HG03175 (cell line): ENCODE measurements at regions not wholly inside any gene's neighbourhood (a gene's known extent, or its start where the extent isn't known, plus 50 kb on each side); places are given as distances from the start of the nearest gene placed in this dataset.
"Not testable (repeated sequence)": the region's sequence is repeated elsewhere in the genome, so short reads cannot be mapped to it uniquely, and the experiment has no call there.

Experiments used
- ATAC-seq: cut with Tn5 transposase; IDR thresholded peaks from one replicate; pipeline ENCODE4 v1.9.1; 2021; ENCODE audit warnings: mild to moderate bottlenecking, moderate library complexity; ENCODE audit not compliant: unreplicated experiment

GRCh38 chr18:70641156-70641775, 352.4 kb downstream of the SOCS6 start:
- ATAC-seq, result no peak

GRCh38 chr18:70640336-70640887, 351.6 kb downstream of the SOCS6 start:
- no peak for ATAC-seq

GRCh38 chr18:70636991-70637390, 348.1 kb downstream of the SOCS6 start:
- no peak for ATAC-seq

DNA sequence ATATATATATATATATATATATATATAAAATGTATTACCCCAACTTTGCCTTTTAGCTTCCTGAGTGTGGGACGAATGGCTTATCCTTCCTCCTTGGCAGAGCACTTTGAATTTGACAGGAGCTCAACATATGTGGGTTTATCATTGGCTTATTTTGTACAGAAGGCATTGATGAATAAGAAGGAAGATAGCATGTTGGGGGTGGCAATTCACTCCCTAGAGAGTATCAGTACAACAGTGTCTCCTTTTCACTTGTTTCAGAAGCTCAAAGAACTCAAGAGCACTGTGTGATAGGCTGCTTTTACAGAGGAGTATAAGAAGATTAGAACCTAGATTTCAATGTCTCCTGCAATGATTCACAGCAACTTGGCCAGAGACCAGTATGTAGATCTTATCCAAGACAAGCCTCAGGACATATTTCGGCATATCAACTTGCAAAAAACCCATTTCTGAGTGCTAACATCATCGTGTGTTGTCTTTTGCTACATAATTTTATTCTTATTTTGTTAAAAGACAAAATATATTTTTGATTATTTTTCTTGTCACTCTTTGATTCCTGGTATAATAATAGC, 345.8 kb downstream of the SOCS6 start:
- no peak for ATAC-seq

DNA sequence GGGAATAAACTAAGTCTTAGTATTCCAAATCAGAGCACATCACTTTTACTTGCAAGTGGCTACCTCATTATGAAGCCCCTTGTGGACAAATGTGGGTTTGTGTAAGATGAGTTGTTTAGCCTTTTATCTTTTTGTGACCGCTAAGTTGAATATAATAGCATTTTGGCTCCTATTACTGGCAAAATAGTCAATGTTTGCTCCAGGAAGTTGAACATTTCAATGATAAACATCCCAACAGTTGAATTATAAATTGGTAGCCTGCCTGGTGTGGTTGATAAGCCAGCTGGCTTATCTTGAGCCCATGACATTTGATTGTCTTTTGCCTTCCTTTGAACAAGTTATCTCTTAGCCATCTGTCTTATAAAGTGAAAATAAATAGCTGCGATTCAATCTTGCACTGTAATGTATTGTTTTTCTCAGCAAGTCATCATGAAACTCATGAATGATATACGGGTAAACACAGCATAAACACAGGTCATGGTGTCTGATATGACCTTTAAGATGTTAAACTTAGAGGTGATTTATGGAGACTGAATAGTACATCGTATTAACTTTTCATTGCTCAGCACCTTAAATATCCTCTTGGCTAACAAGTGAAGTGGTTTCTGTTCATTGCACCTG, 338.4 kb downstream of the SOCS6 start:
- ATAC-seq, result no peak

- no peak for ATAC-seq
These were observed 334.0 kb downstream of the SOCS6 start for GRCh38 chr18:70622622-70623419.

DNA sequence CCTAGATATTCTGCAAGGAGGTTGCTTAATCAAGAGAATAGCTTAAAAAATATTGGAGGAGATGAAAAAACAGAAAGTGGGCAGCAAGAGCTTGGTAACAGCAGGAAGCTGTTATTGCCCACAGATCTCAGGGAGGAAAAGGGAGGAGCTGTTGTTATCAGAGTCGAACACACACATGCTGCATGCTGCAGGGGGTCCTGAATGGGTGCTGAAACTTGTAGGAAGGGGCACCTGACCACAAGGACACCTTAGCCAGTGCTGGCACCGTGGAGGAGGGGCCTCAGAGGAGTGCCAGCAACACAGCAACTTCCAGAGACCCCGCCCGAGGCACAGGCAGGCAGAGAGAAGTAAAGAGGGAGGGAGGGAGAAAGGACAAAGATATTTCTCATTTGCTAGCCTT, 332.9 kb downstream of the SOCS6 start:
- ATAC-seq, result no peak

DNA sequence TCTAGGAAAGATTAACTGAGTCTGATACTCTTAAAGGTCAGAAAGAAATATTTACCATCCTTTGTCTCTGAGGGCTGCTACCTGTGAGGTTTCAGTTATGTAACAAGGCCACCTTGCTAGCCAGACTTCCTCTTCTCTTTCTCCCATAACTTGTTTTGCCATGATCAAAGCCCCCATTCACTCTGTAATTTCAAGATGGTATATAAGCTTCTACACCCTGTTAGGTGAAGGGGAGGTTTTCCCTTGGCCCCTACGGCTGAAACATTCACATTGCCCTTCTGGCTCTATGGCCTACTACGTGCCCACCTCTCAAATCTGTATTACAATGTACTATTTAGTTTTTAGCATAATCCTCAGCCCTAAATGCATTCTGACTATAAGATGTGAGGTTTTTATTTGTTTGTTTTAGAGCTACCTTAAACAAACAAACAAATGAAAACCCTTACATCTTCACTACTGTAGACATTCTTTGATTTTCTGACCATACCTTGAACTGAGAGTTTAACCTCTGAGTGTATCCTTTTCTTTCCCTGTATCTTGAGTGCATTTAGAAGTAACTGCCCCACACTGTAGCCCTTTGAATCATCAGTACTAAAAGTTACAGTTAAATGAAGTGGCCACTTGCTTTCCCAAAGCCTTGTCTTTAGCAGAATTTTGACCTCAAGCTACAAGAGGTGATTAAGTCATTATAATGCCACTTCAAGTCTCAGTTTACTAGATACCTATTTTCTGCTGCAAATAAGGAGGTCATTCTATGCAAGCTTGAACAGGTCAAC, 332.2 kb downstream of the SOCS6 start:
- no peak for ATAC-seq

DNA sequence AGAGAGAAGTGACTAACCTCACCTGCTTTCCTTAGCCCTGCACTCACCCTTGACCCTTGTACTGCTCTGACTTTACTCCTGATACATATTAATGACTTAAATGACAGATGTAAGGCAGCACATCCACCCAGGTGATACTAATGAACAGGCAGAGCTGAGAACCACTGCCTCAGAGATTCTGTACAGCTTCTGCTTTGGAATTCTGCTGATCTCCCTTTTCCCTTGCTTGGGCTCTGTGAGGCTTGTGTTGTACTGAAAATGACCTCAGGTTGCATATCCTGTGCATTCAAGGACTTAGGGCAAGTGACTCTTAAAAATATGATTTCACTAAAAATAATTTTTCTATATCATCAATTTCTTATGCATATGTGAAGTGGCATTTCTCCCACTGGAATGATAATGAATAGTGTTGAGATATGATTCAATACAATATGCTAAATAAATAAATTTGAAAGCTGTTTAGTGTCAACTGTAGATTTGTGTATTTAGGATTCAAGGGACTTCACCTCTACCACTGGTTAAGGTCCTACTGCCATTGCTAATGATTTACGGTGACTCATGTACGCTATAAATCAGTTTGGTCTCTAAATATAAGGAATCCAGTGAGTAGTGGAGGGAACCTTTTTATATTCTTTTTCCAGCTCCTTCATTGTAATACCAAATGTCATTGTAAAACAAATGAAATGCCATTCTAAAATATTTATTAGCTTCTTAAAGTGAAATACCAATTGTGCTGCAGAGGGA, 328.3 kb downstream of the SOCS6 start:
- no peak for ATAC-seq

GRCh38 chr18:70600225-70600925, 311.5 kb downstream of the SOCS6 start:
- ATAC-seq, result no peak

GRCh38 chr18:70598406-70598805, 309.6 kb downstream of the SOCS6 start:
- ATAC-seq, result no peak

DNA sequence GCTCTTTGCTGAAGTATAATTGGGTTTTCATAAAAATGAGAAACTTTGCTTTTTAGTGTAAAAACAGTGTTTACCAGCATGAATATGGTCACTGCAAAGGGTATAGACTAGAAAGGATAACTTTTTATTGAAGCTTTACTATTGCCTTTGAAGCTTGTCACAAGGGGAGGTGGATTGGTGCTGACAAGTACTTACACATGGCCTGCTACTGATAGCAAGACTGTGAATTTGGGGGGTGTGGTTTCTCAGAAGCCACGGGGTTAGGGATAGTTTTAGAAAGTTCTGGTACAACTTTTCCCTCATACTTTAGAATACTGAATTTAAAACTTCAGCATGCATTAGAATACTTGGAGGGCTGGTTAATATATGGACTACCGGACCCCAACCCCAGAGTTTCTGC, 294.1 kb downstream of the SOCS6 start:
- no peak for ATAC-seq

- no peak for ATAC-seq
These were observed 289.6 kb downstream of the SOCS6 start for GRCh38 chr18:70578480-70578879.

- no peak for ATAC-seq
These were observed 288.2 kb downstream of the SOCS6 start for GRCh38 chr18:70577023-70577420.

DNA sequence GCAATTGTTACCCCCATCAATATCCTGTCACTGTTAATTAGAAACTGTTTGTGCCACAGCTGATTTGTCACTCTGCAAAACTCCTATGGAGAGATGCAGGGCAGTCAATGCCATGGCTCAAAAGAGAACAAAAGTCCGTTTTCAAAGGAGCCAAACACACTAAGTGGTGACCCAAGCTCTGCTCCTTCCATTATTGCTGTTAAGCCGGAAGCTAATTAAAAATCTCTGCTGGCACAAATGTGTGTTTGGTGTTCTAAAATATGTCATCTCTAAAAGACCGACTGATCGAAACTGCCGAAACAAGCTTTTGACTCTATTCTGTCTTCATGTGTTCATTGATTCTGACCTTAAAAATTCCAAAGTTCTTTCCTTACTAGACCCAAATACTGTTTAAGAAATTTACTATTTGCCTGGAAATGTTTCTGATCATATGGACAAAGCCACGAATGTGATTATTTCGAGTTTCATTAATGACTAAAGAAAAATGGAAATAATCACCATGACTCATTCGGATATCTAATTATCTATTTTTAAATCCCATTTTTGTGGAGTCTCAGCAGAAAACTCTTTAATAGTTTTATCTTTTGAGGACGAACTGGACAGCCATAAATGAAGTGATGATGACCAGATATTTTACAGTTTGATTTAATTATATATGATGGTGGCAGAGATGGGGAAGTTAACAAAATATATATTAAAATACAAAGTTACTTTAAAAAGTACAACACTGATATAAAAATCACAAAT, 287.6 kb downstream of the SOCS6 start:
- no peak for ATAC-seq

DNA sequence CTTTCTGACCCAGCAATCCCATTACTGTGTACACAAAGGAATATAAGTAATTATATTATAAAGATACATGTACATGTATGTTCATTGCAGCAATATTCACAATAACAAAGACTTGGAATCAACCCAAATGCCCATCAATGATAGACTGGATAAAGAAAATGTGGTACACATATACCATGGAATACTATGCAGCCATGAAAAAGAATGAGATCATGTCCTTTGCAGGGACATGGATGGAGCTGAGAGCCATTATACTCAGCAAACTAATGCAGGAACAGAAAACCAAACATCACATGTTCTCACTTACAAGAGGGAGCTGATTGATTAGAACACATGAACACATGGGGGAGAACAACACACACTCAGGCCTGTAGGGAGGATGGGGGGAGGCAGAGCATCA, 286.1 kb downstream of the SOCS6 start:
- not testable (repeated sequence) for ATAC-seq

- ATAC-seq, result not testable (repeated sequence)
These were observed 280.8 kb downstream of the SOCS6 start for GRCh38 chr18:70569647-70570046.

GRCh38 chr18:70559446-70559845, 270.6 kb downstream of the SOCS6 start:
- ATAC-seq, result no peak

- no peak for ATAC-seq
These were observed 269.5 kb downstream of the SOCS6 start for GRCh38 chr18:70558371-70558770.
